CD14-positive monocyte (primary cell): ENCODE measurements at regions not wholly inside any gene's neighbourhood (a gene's known extent, or its start where the extent isn't known, plus 50 kb on each side); places are given as distances from the start of the nearest gene placed in this dataset.
A peak's percentile ranks its signal among the peaks of the same experiment; 100 is the strongest.

ENCODE experiments used
- DNase-seq, 3 donors: peaks; one replicate each; pipeline ENCODE4 v3.0.0-alpha.2; 2011 to 2022
- H2AFZ ChIP-seq: 2 replicates; pipeline ENCODE4 v1.6.0; 2012; ENCODE audit warnings: mild to moderate bottlenecking, low read depth, low read length, inconsistent platforms; ENCODE audit not compliant: insufficient read depth, poor library complexity, severe bottlenecking
- H3K27ac ChIP-seq, 2 donors: 1 replicate in 1 of 2; 2 replicates in 1 of 2; pipeline ENCODE4 v1.5.1; 2012 to 2013; ENCODE audit warnings: low read length in 2 of 2, control low read depth in 1 of 2, inconsistent platforms in 1 of 2, low read depth in 1 of 2, mild to moderate bottlenecking in 1 of 2
- H3K27me3 ChIP-seq, 2 donors: one replicate each; pipeline versions ENCODE4 v1.6.0 to v1.6.1; 2011 to 2013; ENCODE audit warnings: low read length in 2 of 2; ENCODE audit not compliant: control insufficient read depth in 2 of 2, insufficient read depth in 2 of 2
- H3K36me3 ChIP-seq, 2 donors: replicated peaks in 1 of 2; 1 replicate in 1 of 2; 2 replicates in 1 of 2; pipeline versions ENCODE4 v1.5.1 to v1.6.1; 2012 to 2013; ENCODE audit warnings: low read length in 2 of 2, control low read depth in 1 of 2, inconsistent platforms in 1 of 2, mild to moderate bottlenecking in 1 of 2; ENCODE audit not compliant: insufficient read depth in 2 of 2, control insufficient read depth in 1 of 2
- H3K4me1 ChIP-seq, 2 donors: 1 replicate in 1 of 2; 2 replicates in 1 of 2; pipeline versions ENCODE4 v1.5.1 to v1.6.1; 2012 to 2013; ENCODE audit warnings: low read length in 2 of 2, control low read depth in 1 of 2, inconsistent platforms in 1 of 2, mild to moderate bottlenecking in 1 of 2, moderate library complexity in 1 of 2; ENCODE audit not compliant: insufficient read depth in 2 of 2, control insufficient read depth in 1 of 2
- H3K4me2 ChIP-seq: replicated peaks from 2 replicates; pipeline ENCODE3; 2012; ENCODE audit warnings: low read length, moderate library complexity, mild to moderate bottlenecking; ENCODE audit not compliant: poor library complexity, severe bottlenecking; ENCODE audit errors: extremely low read depth
- H3K4me3 ChIP-seq, 3 experiments: fragments of 200-600 bp in 1 of 3; sonication (generic) in 1 of 3; replicated peaks in 1 of 3; 1 replicate in 2 of 3; 2 replicates in 1 of 3; pipeline ENCODE4 v1.5.1; 2011 to 2013; ENCODE audit warnings: low read length in 3 of 3, mild to moderate bottlenecking in 3 of 3, control low read depth in 2 of 3, low read depth in 2 of 3, inconsistent platforms in 1 of 3, moderate library complexity in 1 of 3
- H3K79me2 ChIP-seq: 2 replicates; pipeline ENCODE4 v1.6.0; 2012; ENCODE audit warnings: mild to moderate bottlenecking, control low read depth, inconsistent platforms, low read length, moderate library complexity; ENCODE audit not compliant: insufficient read depth
- H3K9ac ChIP-seq: 2 replicates; pipeline ENCODE4 v1.6.0; 2017; ENCODE audit warnings: low read length, mild to moderate bottlenecking; ENCODE audit not compliant: insufficient read depth, poor library complexity, severe bottlenecking
- H3K9me3 ChIP-seq, 2 donors: replicated peaks in 1 of 2; 1 replicate in 1 of 2; 2 replicates in 1 of 2; pipeline versions ENCODE4 v1.5.1 to v1.6.1; 2012 to 2013; ENCODE audit warnings: low read length in 2 of 2, control low read depth in 1 of 2; ENCODE audit not compliant: control insufficient read depth in 1 of 2, insufficient read depth in 1 of 2
- H4K20me1 ChIP-seq: 2 replicates; pipeline ENCODE4 v1.6.0; 2012; ENCODE audit warnings: mild to moderate bottlenecking, low read length, control low read depth, moderate library complexity; ENCODE audit not compliant: insufficient read depth
- H3K27ac Mint-ChIP-seq, 7 donors: one replicate each; pipeline ENCODE4 v1.8.0; 2020; ENCODE audit warnings: mild to moderate bottlenecking in 7 of 7, mixed read lengths in 7 of 7, moderate library complexity in 6 of 7, inconsistent platforms in 2 of 7
- H3K27me3 Mint-ChIP-seq, 3 donors: one replicate each; pipeline ENCODE4 v1.8.0; 2021 to 2022; ENCODE audit warnings: low read depth in 3 of 3, mild to moderate bottlenecking in 3 of 3, mixed read lengths in 3 of 3, moderate library complexity in 3 of 3, inconsistent platforms in 1 of 3
- H3K36me3 Mint-ChIP-seq, 2 donors: one replicate each; pipeline ENCODE4 v1.8.0; 2020; ENCODE audit warnings: mixed read lengths in 2 of 2, inconsistent platforms in 1 of 2, mild to moderate bottlenecking in 1 of 2
- H3K4me1 Mint-ChIP-seq: one replicate; pipeline ENCODE4 v1.8.0; 2020; ENCODE audit warnings: mild to moderate bottlenecking, mixed read lengths
- H3K4me3 Mint-ChIP-seq, 2 donors: one replicate each; pipeline ENCODE4 v1.8.0; 2020; ENCODE audit warnings: mild to moderate bottlenecking in 2 of 2, mixed read lengths in 2 of 2, moderate library complexity in 1 of 2
- H3K9me3 Mint-ChIP-seq, 7 donors: one replicate each; pipeline ENCODE4 v1.8.0; 2020 to 2022; ENCODE audit warnings: mixed read lengths in 7 of 7, mild to moderate bottlenecking in 6 of 7, moderate library complexity in 6 of 7, inconsistent platforms in 2 of 7
- WGBS: methylation state at CpG from one replicate; pipeline ENCODE4 v1.1.5; 2013; ENCODE audit warnings: missing lambda C conversion rate; ENCODE audit not compliant: insufficient coverage; 5-methylcytosine and 5-hydroxymethylcytosine counted together
- intact Hi-C, 2 donors: fragments of 100-400 bp; cut with micrococcal nuclease; formaldehyde crosslinking; loops; one replicate each; pipeline versions ENCODE4 v1.15.0 to v1.15.1; 2023
- TF ChIP-seq, protein P1 (sequence below): fragments of 200-600 bp; IDR thresholded peaks from one replicate; pipeline ENCODE4 v1.8.0; 2022; ENCODE audit warnings: antibody characterized with exemption, mild to moderate bottlenecking

DNA sequence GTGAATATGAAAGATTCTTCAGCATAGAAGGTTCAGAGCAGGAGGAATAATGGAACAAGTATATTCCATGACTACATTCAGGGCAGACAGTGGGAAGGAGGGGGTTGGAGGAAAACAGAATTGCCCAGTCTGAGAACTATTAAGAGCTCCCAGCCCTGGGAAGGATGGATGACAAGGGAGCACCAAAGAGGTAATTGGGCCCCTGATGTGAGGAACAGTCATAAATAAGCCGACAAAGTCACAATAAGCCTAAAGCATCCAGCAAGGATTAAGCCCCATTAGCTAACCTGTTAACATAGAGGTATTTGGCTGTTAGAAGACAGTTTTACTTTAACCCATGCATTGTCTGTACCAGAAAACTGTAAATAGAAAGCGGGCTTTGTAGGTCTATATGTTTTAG lies 348.7 kb upstream of the SEMA6A start:
- H3K79me2 ChIP-seq = no peaks in the 10 kb centered on the region
- H3K9me3 Mint-ChIP-seq = peaks cover 0 to 5% (median 0%) of the 10 kb centered on the region in 7 donors
- H3K4me3 Mint-ChIP-seq = no peak overlapping the region
- no peak overlapping the region for H3K27ac Mint-ChIP-seq
- H3K4me3 ChIP-seq = no peak overlapping the region
- no peak overlapping the region for H3K4me2 ChIP-seq
- no peak for DNase-seq
- H3K9me3 ChIP-seq = no peaks in the 10 kb centered on the region
- intact Hi-C loops = no loop called here
- no peaks in the 10 kb centered on the region for H3K36me3 ChIP-seq
- TF ChIP-seq, protein P1, sequence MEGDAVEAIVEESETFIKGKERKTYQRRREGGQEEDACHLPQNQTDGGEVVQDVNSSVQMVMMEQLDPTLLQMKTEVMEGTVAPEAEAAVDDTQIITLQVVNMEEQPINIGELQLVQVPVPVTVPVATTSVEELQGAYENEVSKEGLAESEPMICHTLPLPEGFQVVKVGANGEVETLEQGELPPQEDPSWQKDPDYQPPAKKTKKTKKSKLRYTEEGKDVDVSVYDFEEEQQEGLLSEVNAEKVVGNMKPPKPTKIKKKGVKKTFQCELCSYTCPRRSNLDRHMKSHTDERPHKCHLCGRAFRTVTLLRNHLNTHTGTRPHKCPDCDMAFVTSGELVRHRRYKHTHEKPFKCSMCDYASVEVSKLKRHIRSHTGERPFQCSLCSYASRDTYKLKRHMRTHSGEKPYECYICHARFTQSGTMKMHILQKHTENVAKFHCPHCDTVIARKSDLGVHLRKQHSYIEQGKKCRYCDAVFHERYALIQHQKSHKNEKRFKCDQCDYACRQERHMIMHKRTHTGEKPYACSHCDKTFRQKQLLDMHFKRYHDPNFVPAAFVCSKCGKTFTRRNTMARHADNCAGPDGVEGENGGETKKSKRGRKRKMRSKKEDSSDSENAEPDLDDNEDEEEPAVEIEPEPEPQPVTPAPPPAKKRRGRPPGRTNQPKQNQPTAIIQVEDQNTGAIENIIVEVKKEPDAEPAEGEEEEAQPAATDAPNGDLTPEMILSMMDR = no peak
- H3K9ac ChIP-seq = no peak overlapping the region
- H3K27me3 Mint-ChIP-seq = peaks cover 0 to 3% (median 0%) of the 10 kb centered on the region in 3 donors
- H3K4me1 ChIP-seq = no peaks in the 10 kb centered on the region
- H3K36me3 Mint-ChIP-seq = no peaks in the 10 kb centered on the region
- WGBS = no CpG with 5 or more reads among the region's 2 CpGs
- no peaks in the 10 kb centered on the region for H3K4me1 Mint-ChIP-seq
- no peak overlapping the region for H2AFZ ChIP-seq
- H4K20me1 ChIP-seq = no peaks in the 10 kb centered on the region
- H3K27me3 ChIP-seq = no peaks in the 10 kb centered on the region
- no peak overlapping the region for H3K27ac ChIP-seq

DNA sequence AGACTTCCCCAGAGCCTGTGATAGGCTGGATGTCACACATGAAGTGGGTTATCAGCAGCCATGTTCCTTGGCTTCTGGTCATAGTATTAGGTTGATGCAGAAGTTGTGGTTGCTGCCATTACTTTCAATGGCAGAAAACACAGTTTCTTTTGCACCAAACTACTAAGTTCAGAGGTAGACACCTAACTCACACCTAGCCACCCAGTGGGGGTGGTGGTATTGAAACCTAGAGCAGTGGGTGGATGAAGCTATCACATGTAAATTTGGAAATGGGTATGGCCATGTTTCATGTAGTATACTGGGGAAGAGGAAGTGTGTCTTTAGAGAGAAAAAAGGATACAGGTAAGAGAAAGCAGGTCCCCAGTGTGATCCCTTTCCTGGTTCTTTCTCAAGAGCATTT lies 347.9 kb upstream of the SEMA6A start:
- H3K4me1 ChIP-seq = no peaks in the 10 kb centered on the region
- no peaks in the 10 kb centered on the region for H3K4me1 Mint-ChIP-seq
- no peaks in the 10 kb centered on the region for H3K9me3 ChIP-seq
- H3K9ac ChIP-seq = no peak overlapping the region
- H3K27ac Mint-ChIP-seq = peak overlapping the region in 1 of 7 donors; percentile 46
- H3K4me3 Mint-ChIP-seq = no peak overlapping the region
- H3K4me3 ChIP-seq = no peak overlapping the region
- no peak overlapping the region for H3K27ac ChIP-seq
- H3K9me3 Mint-ChIP-seq = peaks cover 0 to 5% (median 2%) of the 10 kb centered on the region in 7 donors
- no peak for DNase-seq
- peaks cover 0 to 3% (median 0%) of the 10 kb centered on the region in 3 donors for H3K27me3 Mint-ChIP-seq
- no peaks in the 10 kb centered on the region for H3K79me2 ChIP-seq
- H3K27me3 ChIP-seq = no peaks in the 10 kb centered on the region
- H3K4me2 ChIP-seq = no peak overlapping the region
- H4K20me1 ChIP-seq = no peaks in the 10 kb centered on the region
- intact Hi-C loops = no loop called here
- no peaks in the 10 kb centered on the region for H3K36me3 ChIP-seq
- no peak overlapping the region for H2AFZ ChIP-seq
- TF ChIP-seq, protein P1 = no peak
- H3K36me3 Mint-ChIP-seq = no peaks in the 10 kb centered on the region
